ENCODE measurements at regions not wholly inside any gene's neighbourhood (a gene's known extent, or its start where the extent isn't known, plus 50 kb on each side); places are given as distances from the start of the nearest gene placed in this dataset.

DNA sequence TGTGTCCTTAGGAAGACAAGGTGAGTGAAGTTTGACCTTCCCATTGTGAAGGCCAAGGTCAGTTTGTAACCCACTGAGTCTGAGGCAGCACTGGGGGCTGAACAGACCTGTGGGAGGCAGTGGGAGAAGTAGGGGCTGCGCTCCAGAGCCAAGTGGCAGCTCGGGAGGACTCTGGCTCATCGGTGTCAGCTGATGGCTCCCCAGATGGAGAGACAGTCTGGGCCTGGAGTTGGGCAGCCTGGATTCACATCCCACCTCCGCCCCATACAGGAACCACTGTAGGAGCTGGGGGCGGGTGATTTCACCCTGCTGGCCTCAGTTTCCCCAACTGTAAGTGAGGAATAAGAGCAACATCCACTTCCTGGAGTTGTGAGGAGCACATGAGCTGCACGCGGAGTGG lies 128.4 kb downstream of the FOXL1 start:
- H3K9me3 ChIP-seq = no peaks in the 10 kb centered on the region
- 92 to 94% methylated on average over 6 to 7 of the region's 7 CpGs for WGBS, 2 donors
- H3K4me1 ChIP-seq = no peaks in the 10 kb centered on the region
- H3K27me3 ChIP-seq = no peaks in the 10 kb centered on the region
- H3K36me3 ChIP-seq (ENCODE audit: low read depth, missing control alignments) = no peaks in the 10 kb centered on the region
- no peak overlapping the region for H3K4me3 ChIP-seq
- intact Hi-C loops (cut with DNase I; ENCODE audit: low total_unique reads) = no loop called here
- no peak for DNase-seq
- H3K27ac ChIP-seq = no peak overlapping the region
- no peak for TF ChIP-seq POLR2A (IDR thresholded peaks at IDR 0.05)
- TF ChIP-seq, protein P1, sequence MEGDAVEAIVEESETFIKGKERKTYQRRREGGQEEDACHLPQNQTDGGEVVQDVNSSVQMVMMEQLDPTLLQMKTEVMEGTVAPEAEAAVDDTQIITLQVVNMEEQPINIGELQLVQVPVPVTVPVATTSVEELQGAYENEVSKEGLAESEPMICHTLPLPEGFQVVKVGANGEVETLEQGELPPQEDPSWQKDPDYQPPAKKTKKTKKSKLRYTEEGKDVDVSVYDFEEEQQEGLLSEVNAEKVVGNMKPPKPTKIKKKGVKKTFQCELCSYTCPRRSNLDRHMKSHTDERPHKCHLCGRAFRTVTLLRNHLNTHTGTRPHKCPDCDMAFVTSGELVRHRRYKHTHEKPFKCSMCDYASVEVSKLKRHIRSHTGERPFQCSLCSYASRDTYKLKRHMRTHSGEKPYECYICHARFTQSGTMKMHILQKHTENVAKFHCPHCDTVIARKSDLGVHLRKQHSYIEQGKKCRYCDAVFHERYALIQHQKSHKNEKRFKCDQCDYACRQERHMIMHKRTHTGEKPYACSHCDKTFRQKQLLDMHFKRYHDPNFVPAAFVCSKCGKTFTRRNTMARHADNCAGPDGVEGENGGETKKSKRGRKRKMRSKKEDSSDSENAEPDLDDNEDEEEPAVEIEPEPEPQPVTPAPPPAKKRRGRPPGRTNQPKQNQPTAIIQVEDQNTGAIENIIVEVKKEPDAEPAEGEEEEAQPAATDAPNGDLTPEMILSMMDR (IDR thresholded peaks at IDR 0.05) = no peak

DNA sequence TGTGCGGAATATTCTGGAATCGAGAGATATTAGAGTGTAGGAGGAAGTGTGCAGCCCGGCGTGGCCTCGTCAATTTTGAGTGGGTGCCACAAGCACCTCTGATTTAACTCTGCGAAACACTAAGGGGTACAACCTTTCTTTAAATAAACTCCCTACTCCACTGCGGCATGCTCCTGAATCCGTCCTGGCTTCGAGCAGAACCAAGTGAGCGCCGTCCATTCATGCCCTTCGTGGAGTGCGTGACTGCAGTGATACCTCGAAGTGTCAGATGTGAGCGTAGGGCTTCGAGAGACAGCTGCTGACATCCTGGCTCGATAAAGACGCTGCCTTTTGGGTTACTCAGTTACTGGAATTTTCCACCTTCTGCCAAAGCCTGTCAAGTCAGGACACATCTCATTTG lies 128.8 kb downstream of the FOXL1 start:
- no peaks in the 10 kb centered on the region for H3K27me3 ChIP-seq
- no peak for DNase-seq
- no peak overlapping the region for H3K4me3 ChIP-seq
- H3K4me1 ChIP-seq = no peaks in the 10 kb centered on the region
- WGBS, 2 donors = 85 to 92% methylated on average over 18 of the region's 18 CpGs
- TF ChIP-seq, protein P1 (IDR thresholded peaks at IDR 0.05) = no peak
- no peak for TF ChIP-seq POLR2A (IDR thresholded peaks at IDR 0.05)
- no peaks in the 10 kb centered on the region for H3K9me3 ChIP-seq
- H3K36me3 ChIP-seq (ENCODE audit: low read depth, missing control alignments) = no peaks in the 10 kb centered on the region
- no peak overlapping the region for H3K27ac ChIP-seq
- intact Hi-C loops (cut with DNase I; ENCODE audit: low total_unique reads) = no loop called here

DNA sequence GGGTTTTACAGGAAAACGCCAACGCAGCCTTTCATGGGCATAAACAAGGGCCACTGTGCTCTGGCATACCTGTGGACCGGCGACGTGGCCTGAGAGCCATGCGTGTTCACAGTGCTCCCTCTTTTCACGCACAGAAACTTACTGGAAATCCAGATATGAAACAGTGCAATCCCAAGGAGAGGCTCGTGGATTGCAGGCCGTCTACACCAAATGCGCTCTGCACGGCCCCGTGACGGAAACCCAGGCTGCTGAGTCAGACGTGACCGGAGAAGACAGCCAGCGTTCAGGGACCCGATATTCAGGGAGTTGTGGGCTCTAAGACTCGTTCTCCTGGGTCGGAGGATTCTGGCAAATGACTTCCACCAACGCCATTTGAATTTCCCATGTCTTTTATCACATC lies 129.2 kb downstream of the FOXL1 start:
- 86 to 88% methylated on average over 20 of the region's 20 CpGs for WGBS, 2 donors
- H3K9me3 ChIP-seq = no peaks in the 10 kb centered on the region
- TF ChIP-seq, protein P1 (IDR thresholded peaks at IDR 0.05) = no peak
- no peak for TF ChIP-seq POLR2A (IDR thresholded peaks at IDR 0.05)
- no peak for DNase-seq
- intact Hi-C loops (cut with DNase I; ENCODE audit: low total_unique reads) = no loop called here
- no peaks in the 10 kb centered on the region for H3K36me3 ChIP-seq (ENCODE audit: low read depth, missing control alignments)
- H3K27me3 ChIP-seq = no peaks in the 10 kb centered on the region
- no peaks in the 10 kb centered on the region for H3K4me1 ChIP-seq
- no peak overlapping the region for H3K27ac ChIP-seq
- H3K4me3 ChIP-seq = no peak overlapping the region

DNA sequence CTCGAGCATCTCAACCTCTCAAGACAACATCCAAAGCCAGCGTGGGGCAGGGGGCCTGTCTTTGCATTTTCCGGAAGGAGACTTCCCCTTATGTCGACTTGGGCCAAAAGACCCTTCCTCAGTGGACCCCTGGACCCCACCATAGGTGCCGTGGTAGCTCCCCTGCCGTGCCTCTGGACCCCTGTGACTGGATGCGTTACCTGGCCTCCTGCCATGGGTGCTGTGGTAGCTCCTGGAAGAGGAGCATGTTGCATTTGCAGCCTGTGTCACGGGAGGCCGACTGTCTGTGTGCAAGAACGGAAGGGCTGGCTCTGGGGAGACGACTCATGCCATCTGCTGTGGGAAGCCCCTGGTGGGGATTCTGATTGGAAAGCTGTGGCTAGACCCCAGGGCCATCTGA lies 130.1 kb downstream of the FOXL1 start:
- no peaks in the 10 kb centered on the region for H3K9me3 ChIP-seq
- TF ChIP-seq, protein P1 (IDR thresholded peaks at IDR 0.05) = no peak
- no peak for TF ChIP-seq POLR2A (IDR thresholded peaks at IDR 0.05)
- intact Hi-C loops (cut with DNase I; ENCODE audit: low total_unique reads) = no loop called here
- H3K27ac ChIP-seq = no peak overlapping the region
- no peaks in the 10 kb centered on the region for H3K27me3 ChIP-seq
- no peaks in the 10 kb centered on the region for H3K4me1 ChIP-seq
- no peak overlapping the region for H3K4me3 ChIP-seq
- no peaks in the 10 kb centered on the region for H3K36me3 ChIP-seq (ENCODE audit: low read depth, missing control alignments)
- DNase-seq = no peak
- 89 to 91% methylated on average over 11 of the region's 11 CpGs for WGBS, 2 donors

DNA sequence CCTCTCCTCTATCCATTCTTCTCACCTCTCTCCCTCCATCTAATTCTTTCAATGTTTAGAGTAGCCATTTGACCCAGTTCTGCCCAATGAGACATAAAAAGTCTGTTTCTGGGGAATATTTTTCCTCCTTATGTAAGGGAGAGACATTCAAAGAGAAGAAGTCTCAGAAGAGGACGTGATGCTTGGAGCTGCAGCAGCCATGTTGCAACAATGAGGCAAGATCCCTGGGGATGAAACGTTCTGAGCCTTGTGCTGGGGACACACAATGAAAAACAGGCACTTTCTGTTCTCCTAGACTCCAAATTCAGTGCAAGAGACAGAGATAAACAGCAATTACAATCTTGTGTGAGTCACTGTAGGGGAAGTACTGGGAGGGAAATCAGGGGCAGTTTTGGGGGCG lies 130.8 kb downstream of the FOXL1 start:
- H3K9me3 ChIP-seq = no peaks in the 10 kb centered on the region
- H3K36me3 ChIP-seq (ENCODE audit: low read depth, missing control alignments) = no peaks in the 10 kb centered on the region
- H3K27me3 ChIP-seq = no peaks in the 10 kb centered on the region
- 83 to 91% methylated on average over 3 of the region's 3 CpGs for WGBS, 2 donors
- intact Hi-C loops (cut with DNase I; ENCODE audit: low total_unique reads) = no loop called here
- H3K4me3 ChIP-seq = no peak overlapping the region
- TF ChIP-seq, protein P1 (IDR thresholded peaks at IDR 0.05) = no peak
- no peak for TF ChIP-seq POLR2A (IDR thresholded peaks at IDR 0.05)
- no peaks in the 10 kb centered on the region for H3K4me1 ChIP-seq
- H3K27ac ChIP-seq = no peak overlapping the region
- DNase-seq = no peak
